ENCODE measurements at regions not wholly inside any gene's neighbourhood (a gene's known extent, or its start where the extent isn't known, plus 50 kb on each side); places are given as distances from the start of the nearest gene placed in this dataset.

DNA sequence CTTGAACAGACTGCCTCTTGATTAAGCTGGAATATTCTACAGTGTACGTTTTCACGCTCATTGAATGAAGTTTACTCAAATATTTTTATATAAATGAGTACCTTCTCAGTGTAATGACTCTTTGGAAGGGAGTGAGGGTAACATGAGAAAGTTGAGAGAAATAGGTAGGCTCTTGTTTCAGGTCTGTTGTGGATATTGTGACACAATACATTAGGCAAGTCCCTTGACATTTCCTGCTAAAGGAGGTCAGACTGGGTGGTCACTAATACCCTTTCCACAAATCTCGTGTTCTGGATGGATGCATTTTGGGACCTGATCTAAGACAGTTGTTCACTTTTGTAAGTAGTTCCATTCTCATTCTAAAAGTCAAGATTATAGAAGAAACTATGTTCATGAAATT lies 324.8 kb upstream of the AZI2 start:
- TF ChIP-seq Cebpa-rat (IDR thresholded peaks at IDR 0.05), result no peak
- no peaks in the 10 kb centered on the region for H3K9me3 ChIP-seq (replicated peaks in 1 of 11)
- H3K27me3 ChIP-seq, result no peaks in the 10 kb centered on the region
- no peak overlapping the region for H3K4me3 ChIP-seq
- H3K4me2 ChIP-seq, result no peak overlapping the region
- no peak overlapping the region for H3K27ac ChIP-seq
- H3K36me3 ChIP-seq, result no peaks in the 10 kb centered on the region
- H3K9ac ChIP-seq, result no peak overlapping the region
- no peaks in the 10 kb centered on the region for H4K20me1 ChIP-seq
- H3K4me1 ChIP-seq, result no peaks in the 10 kb centered on the region

DNA sequence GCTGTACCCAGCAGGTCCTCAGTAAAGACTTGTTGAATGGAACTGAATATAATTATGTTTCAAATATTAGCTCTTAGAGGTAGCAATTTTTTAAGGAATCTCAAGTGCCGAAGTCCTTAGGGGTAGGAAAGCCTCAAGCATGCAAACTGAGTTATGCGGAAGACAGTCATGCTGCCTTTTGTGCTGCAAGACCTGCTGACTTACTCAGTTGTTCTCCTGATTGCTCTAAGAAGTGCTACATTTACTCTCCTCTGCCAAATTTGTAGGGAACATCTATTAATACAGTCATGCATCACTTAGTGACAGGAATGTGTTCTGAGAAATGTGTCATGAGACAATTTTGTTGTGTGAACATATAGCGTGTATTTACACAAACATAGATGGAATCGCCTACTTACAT lies 325.6 kb upstream of the AZI2 start:
- Histone ChIP-seq H4K20me1 (no peaks in the 10 kb centered on the region), H3K36me3 (no peaks in the 10 kb centered on the region), H3K4me1 (no peaks in the 10 kb centered on the region), H3K9ac (no peak overlapping the region), H3K4me3 (no peak overlapping the region), H3K27ac (no peak overlapping the region), H3K4me2 (no peak overlapping the region), H3K27me3 (no peaks in the 10 kb centered on the region), H3K9me3 (replicated peaks in 1 of 11) (no peaks in the 10 kb centered on the region)
- no peak for TF ChIP-seq Cebpa-rat (IDR thresholded peaks at IDR 0.05)

DNA sequence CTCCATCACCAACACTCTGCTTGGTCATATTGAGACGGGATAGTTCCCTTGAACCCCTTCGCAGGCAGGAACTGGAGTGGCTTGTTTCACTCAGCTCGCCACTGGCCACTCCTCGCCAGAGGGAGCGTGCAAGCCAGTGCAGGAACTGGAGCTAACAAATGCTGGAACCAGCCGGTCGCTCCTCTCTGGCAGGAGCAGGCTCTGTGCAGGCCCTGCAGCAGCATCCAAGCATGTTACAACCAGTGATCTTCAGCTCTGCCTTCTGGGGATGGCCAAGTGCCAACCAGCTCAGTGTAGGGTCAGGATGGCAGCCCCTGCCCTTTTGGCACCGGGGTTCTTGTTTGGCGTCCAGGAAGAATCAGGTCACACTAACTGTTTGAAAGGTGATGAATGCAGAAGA lies 329.0 kb upstream of the AZI2 start:
- Histone ChIP-seq H3K36me3 (no peaks in the 10 kb centered on the region), H3K27ac (no peak overlapping the region), H3K9me3 (replicated peaks in 1 of 11) (no peaks in the 10 kb centered on the region), H3K4me2 (no peak overlapping the region), H3K4me3 (no peak overlapping the region), H3K4me1 (no peaks in the 10 kb centered on the region), H4K20me1 (no peaks in the 10 kb centered on the region), H3K27me3 (no peaks in the 10 kb centered on the region), H3K9ac (no peak overlapping the region)
- TF ChIP-seq Cebpa-rat (IDR thresholded peaks at IDR 0.05), result no peak

DNA sequence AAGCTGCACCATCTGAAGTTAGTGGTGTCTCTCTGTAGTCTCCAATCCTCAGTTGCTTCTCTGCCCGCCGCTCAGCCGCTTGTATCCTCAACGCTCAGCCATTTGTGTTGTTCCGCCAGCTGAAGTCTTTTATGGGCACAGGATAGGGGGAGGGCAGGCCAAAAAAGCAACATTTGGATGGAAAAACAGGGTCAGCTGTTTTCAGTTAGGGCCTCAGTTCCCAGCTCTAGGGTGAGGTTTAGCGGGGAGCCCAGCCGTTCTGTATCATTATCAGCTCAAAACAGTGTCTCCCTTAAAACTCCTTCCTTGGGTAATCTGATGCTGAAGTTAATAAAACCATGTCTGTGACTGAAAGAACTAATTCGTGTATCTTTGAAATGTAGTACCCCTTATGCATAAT lies 329.5 kb upstream of the AZI2 start:
- H3K4me1 ChIP-seq, result no peaks in the 10 kb centered on the region
- no peaks in the 10 kb centered on the region for H3K27me3 ChIP-seq
- H3K27ac ChIP-seq, result no peak overlapping the region
- H3K4me2 ChIP-seq, result no peak overlapping the region
- no peak overlapping the region for H3K9ac ChIP-seq
- no peaks in the 10 kb centered on the region for H3K36me3 ChIP-seq
- H4K20me1 ChIP-seq, result no peaks in the 10 kb centered on the region
- H3K4me3 ChIP-seq, result no peak overlapping the region
- TF ChIP-seq Cebpa-rat (IDR thresholded peaks at IDR 0.05), result no peak
- H3K9me3 ChIP-seq (replicated peaks in 1 of 11), result no peaks in the 10 kb centered on the region

DNA sequence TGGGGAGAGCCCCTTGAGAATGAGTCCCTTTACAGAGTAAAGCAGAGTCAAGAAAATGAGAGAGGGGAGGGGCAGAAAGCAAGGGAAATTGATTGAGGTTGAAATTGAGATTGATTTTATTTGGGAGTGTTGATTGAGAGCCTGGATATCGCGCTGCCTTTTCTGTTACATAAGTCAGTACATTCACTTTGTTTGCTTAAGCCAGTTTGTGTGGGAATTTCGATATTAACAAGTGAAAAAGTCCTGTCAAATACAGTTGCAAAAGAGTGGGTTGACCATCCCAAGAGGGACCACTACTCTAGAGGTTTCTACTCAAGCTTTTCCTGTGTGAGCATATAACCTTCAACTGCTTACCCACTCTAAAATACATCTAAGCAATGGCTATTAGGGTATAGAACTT lies 331.4 kb upstream of the AZI2 start:
- Histone ChIP-seq H3K9ac (no peak overlapping the region), H3K4me2 (no peak overlapping the region)
- no peak for TF ChIP-seq Cebpa-rat (IDR thresholded peaks at IDR 0.05)

DNA sequence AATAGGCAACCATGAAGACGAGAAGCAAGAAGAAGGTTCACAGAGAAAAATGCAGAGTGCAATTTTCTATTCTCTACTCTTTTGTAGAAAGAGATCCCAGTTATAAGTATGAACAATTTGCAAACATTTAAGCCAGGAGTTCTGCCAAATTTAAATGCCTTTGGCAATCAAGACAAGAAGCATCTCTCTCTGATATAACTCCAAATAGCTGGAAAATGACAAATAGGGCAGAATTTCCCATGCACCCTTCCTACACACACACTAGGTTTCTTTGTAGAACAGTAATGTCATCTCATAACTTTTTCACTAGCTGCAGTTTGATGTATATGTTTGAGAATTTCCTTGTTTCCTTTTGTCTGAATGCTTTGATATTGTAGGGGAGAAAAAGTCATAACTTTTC lies 333.5 kb upstream of the AZI2 start:
- Histone ChIP-seq H3K27me3 (no peaks in the 10 kb centered on the region), H3K4me2 (no peak overlapping the region), H3K4me1 (no peaks in the 10 kb centered on the region), H3K36me3 (no peaks in the 10 kb centered on the region), H4K20me1 (no peaks in the 10 kb centered on the region), H3K4me3 (no peak overlapping the region), H3K27ac (no peak overlapping the region), H3K9me3 (replicated peaks in 1 of 11) (no peaks in the 10 kb centered on the region), H3K9ac (no peak overlapping the region)
- no peak for TF ChIP-seq Cebpa-rat (IDR thresholded peaks at IDR 0.05)

More for the DNA sequence above, 331.4 kb upstream of the AZI2 start:
- H3K4me1 ChIP-seq, result no peaks in the 10 kb centered on the region
- no peaks in the 10 kb centered on the region for H3K27me3 ChIP-seq
- H3K27ac ChIP-seq, result no peak overlapping the region
- H4K20me1 ChIP-seq, result no peaks in the 10 kb centered on the region
- H3K36me3 ChIP-seq, result no peaks in the 10 kb centered on the region
- no peak overlapping the region for H3K4me3 ChIP-seq
- H3K9me3 ChIP-seq (replicated peaks in 1 of 11), result no peaks in the 10 kb centered on the region

DNA sequence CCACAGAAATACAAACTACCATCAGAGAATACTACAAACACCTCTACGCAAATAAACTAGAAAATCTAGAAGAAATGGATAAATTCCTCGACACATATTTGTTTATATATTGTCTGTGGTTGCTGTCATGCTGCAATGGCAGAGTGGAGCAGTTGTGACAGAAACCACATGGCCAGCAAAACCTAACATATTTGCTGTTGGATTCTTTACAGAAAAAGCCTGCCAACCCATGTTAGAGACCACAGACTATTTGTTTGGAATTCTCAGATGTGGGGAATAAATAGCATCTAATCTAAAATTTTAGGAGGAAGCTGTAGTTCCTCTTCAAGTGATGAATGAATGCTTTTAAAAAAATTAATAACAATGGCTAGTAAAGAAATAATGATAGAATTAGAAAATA lies 341.6 kb upstream of the AZI2 start:
- Histone ChIP-seq H4K20me1 (no peaks in the 10 kb centered on the region), H3K36me3 (no peaks in the 10 kb centered on the region), H3K4me3 (no peak overlapping the region), H3K27ac (no peak overlapping the region), H3K9ac (no peak overlapping the region), H3K4me2 (no peak overlapping the region), H3K4me1 (no peaks in the 10 kb centered on the region), H3K27me3 (no peaks in the 10 kb centered on the region), H3K9me3 (replicated peaks in 1 of 11) (no peaks in the 10 kb centered on the region)
- no peak for TF ChIP-seq Cebpa-rat (IDR thresholded peaks at IDR 0.05)

DNA sequence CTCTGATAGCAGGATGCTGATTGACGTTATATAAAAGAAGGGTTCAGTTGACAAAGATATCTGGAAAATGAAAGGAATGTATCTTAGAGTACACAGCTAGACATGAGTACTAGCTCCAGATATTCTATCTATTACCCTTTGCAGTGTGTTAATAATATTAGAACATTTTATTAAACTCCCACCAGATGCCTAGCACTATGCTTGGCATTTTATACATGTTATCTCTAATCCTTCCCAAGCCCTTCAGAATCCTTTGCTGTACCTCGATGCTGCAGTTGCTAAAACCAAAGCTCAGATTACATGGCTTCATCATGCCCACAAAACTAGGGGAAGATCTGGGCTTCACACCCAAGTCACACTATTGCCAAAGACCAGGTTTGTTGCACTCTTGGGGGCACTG lies 350.1 kb upstream of the AZI2 start:
- Histone ChIP-seq H3K4me2 (no peak overlapping the region), H3K4me1 (no peaks in the 10 kb centered on the region), H3K9ac (no peak overlapping the region), H3K27me3 (no peaks in the 10 kb centered on the region), H3K36me3 (no peaks in the 10 kb centered on the region), H4K20me1 (no peaks in the 10 kb centered on the region), H3K4me3 (no peak overlapping the region), H3K9me3 (replicated peaks in 1 of 11) (no peaks in the 10 kb centered on the region), H3K27ac (no peak overlapping the region)
- TF ChIP-seq Cebpa-rat (IDR thresholded peaks at IDR 0.05), result no peak

DNA sequence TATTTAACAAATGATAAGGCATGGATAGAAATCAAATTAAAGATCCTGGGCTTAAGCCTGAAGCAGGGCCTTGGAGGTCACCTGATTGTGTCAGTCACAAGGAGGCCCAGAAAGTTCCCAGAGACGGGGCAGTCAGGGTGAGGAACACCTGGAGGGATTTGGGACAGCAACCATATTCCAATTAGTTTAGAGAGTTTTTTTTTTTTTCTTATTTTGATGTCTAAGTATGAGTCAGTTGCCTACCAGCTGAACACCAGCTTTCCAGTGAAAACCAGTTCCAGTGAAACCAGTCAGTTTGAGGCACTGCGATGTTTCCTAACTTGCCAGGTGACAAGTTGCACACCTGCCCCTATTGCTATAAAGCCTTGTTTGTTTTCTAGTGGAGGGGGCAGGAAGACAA lies 350.7 kb upstream of the AZI2 start:
- Histone ChIP-seq H3K9ac (no peak overlapping the region), H3K27ac (no peak overlapping the region), H3K4me3 (no peak overlapping the region), H3K36me3 (no peaks in the 10 kb centered on the region), H3K4me1 (no peaks in the 10 kb centered on the region), H3K9me3 (replicated peaks in 1 of 11) (no peaks in the 10 kb centered on the region), H4K20me1 (no peaks in the 10 kb centered on the region), H3K27me3 (no peaks in the 10 kb centered on the region), H3K4me2 (no peak overlapping the region)
- no peak for TF ChIP-seq Cebpa-rat (IDR thresholded peaks at IDR 0.05)

DNA sequence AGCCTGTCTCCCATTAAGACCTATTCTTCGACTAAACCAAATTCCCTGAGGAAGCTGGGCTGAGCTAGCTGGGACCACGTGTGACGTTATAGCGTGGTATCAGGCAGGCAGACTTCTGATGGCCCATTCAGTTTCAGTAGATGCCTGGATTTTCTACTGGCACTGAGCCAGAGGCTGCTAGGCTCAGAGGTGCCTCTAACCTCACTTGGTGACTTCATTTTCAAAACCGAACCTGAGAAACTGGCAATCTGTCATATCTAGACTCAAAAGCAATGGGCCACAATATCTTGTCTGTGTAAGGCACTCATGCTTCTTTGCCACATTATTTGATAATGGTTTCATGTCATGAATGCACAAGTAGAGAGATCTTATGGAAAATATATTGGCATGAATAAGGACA lies 352.1 kb upstream of the AZI2 start:
- Histone ChIP-seq H3K36me3 (no peaks in the 10 kb centered on the region), H3K27me3 (no peaks in the 10 kb centered on the region), H4K20me1 (no peaks in the 10 kb centered on the region), H3K9ac (no peak overlapping the region), H3K27ac (no peak overlapping the region), H3K4me2 (no peak overlapping the region), H3K4me1 (no peaks in the 10 kb centered on the region), H3K9me3 (replicated peaks in 1 of 11) (no peaks in the 10 kb centered on the region), H3K4me3 (no peak overlapping the region)
- TF ChIP-seq Cebpa-rat (IDR thresholded peaks at IDR 0.05), result no peak

DNA sequence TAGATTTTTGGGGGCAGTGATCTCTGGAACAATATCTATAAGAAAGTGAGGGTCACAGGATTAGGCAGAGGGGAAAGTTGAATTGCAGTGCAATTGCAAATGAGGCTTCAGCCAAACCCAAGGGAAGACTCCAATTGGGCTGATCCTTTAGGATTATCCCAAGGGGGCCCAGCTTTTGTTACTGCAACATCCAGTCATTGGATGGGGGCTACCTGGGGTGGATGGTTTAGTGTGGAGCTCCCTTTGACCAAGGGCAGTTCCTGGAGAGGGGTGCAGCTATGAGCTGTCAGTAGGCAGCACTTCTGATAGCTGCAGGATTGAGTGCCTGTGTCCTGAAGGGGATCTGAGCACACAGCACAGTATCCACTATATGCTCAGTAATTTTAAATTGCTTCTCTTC lies 355.2 kb upstream of the AZI2 start:
- no peaks in the 10 kb centered on the region for H3K4me1 ChIP-seq
- no peak overlapping the region for H3K4me2 ChIP-seq
- no peaks in the 10 kb centered on the region for H4K20me1 ChIP-seq
- H3K4me3 ChIP-seq, result no peak overlapping the region
- H3K9ac ChIP-seq, result no peak overlapping the region
- H3K36me3 ChIP-seq, result no peaks in the 10 kb centered on the region
- no peak for TF ChIP-seq Cebpa-rat (IDR thresholded peaks at IDR 0.05)
- no peaks in the 10 kb centered on the region for H3K27me3 ChIP-seq
- H3K27ac ChIP-seq, result no peak overlapping the region
- H3K9me3 ChIP-seq (replicated peaks in 1 of 11), result no peaks in the 10 kb centered on the region
